ENCODE measurements at regions not wholly inside any gene's neighbourhood (a gene's known extent, or its start where the extent isn't known, plus 50 kb on each side); places are given as distances from the start of the nearest gene placed in this dataset.

- H3K4me3 ChIP-seq (replicated peaks in 1 of 3; ENCODE audit: insufficient read depth in 1 of 3, low read depth in 1 of 3, low read length in 3 of 3), result no peak overlapping the region
- no peaks in the 10 kb centered on the region for H4K20me1 ChIP-seq (replicated peaks; ENCODE audit: control insufficient read depth, extremely low read depth, insufficient read depth, low read length)
- no peak overlapping the region for H3K9ac ChIP-seq (replicated peaks; ENCODE audit: extremely low read depth, insufficient read depth, low read length)
- no peaks in the 10 kb centered on the region for H3K36me3 ChIP-seq (ENCODE audit: control insufficient read depth in 2 of 2, extremely low read depth in 1 of 2, insufficient read depth in 2 of 2, low read length in 2 of 2)
- ChIA-PET CTCF (no interaction called here), POLR2A (no interaction called here)
- H3K79me2 ChIP-seq (ENCODE audit: control insufficient read depth, insufficient read depth, low read length), result no peaks in the 10 kb centered on the region
- FAIRE-seq (no peak), DNase-seq (ENCODE audit: low read depth, low spot score) (no peak)
- no peaks in the 10 kb centered on the region for H3K9me3 ChIP-seq (replicated peaks; ENCODE audit: control insufficient read depth, insufficient read depth, low read length)
- intact Hi-C loops (cut with micrococcal nuclease), result no loop called here
- no TSS peak for BruUV-seq (replicated peaks)
- H3K9me1 ChIP-seq (replicated peaks; ENCODE audit: control insufficient read depth, extremely low read depth, insufficient read depth, low read length), result no peaks in the 10 kb centered on the region
- no peaks in the 10 kb centered on the region for H3K4me1 ChIP-seq (ENCODE audit: control insufficient read depth, extremely low read depth, insufficient read depth, low read length)
- dilution Hi-C loops (cut with MboI; ENCODE audit: extremely low pct_ligation_motif_present, low sequenced_read_pairs), result no loop called here
- no peak overlapping the region for H3K4me2 ChIP-seq (ENCODE audit: insufficient read depth, low read length)
- H3K27ac ChIP-seq (ENCODE audit: insufficient read depth, low read depth, low read length), result no peak overlapping the region
- H3K27me3 ChIP-seq (ENCODE audit: control insufficient read depth in 2 of 2, insufficient read depth in 2 of 2, low read length in 2 of 2), result no peaks in the 10 kb centered on the region
- TF ChIP-seq GATA2 (IDR thresholded peaks at IDR 0.05; ENCODE audit: insufficient read depth, insufficient read length, low read depth, low read length), result no peak
- TF ChIP-seq POLR2A (IDR thresholded peaks at IDR 0.05; ENCODE audit: low read depth, low read length), result no peak
- no peak for TF ChIP-seq MYC (IDR thresholded peaks at IDR 0.05; ENCODE audit: low read depth, low read length)
- no peak for TF ChIP-seq EZH2 (IDR thresholded peaks at IDR 0.05; ENCODE audit: borderline replicate concordance, low read depth, low read length, severe bottlenecking)
- TF ChIP-seq CTCF (IDR thresholded peaks at IDR 0.05; ENCODE audit: extremely low read depth in 1 of 2, insufficient read depth in 1 of 2, low read depth in 1 of 2, low read length in 2 of 2), result no peak
- TF ChIP-seq POLR2AphosphoS5 (IDR thresholded peaks at IDR 0.05; ENCODE audit: insufficient read depth, low read depth, low read length), result no peak
- no peak for TF ChIP-seq JUN (IDR thresholded peaks at IDR 0.05; ENCODE audit: borderline replicate concordance, insufficient read depth, insufficient read length, low read depth)
- no peak for TF ChIP-seq MAX (IDR thresholded peaks at IDR 0.05; ENCODE audit: insufficient read depth, insufficient read length)
- TF ChIP-seq FOS (IDR thresholded peaks at IDR 0.05; ENCODE audit: borderline replicate concordance, insufficient read depth, low read length), result no peak
- H2AFZ ChIP-seq (ENCODE audit: low read depth, low read length), result no peak overlapping the region
These were observed 120.2 kb upstream of the HCCS start for GRCh38 chrX:10990976-10991375.

Data from endothelial cell of umbilical vein (primary cell).